SK-N-SH (cell line): ENCODE measurements at regions not wholly inside any gene's neighbourhood (a gene's known extent, or its start where the extent isn't known, plus 50 kb on each side); places are given as distances from the start of the nearest gene placed in this dataset.

ENCODE experiments used
- CTCF ChIA-PET: fragments of 300-600, 350-600 bp; formaldehyde crosslinking; extraction: SDS; loops from one replicate; lab custom pipeline; 2021; lab: Yijun Ruan, JAX
- POLR2A ChIA-PET: fragments of 350-600 bp; sonication (Branson Sonifier 250); formaldehyde crosslinking; extraction: SDS; loops from one replicate; lab custom pipeline; 2020; ENCODE audit warnings: antibody characterized with exemption, inconsistent platforms; lab: Yijun Ruan, JAX
- DNase-seq: peaks from one replicate; pipeline ENCODE4 v3.0.0; 2012
- H2AFZ ChIP-seq: fragments of 200-600 bp; sonication (generic); 2 replicates; pipeline ENCODE4 v1.8.1; 2016; ENCODE audit warnings: antibody characterized with exemption, mild to moderate bottlenecking, low read depth
- H3F3A ChIP-seq: fragments of 200-600 bp; sonication (generic); replicated peaks from 2 replicates; pipeline ENCODE3; 2016; ENCODE audit warnings: antibody characterized with exemption, mild to moderate bottlenecking; ENCODE audit not compliant: insufficient read depth
- H3K27ac ChIP-seq, 2 experiments: fragments of 200-500 bp in 1 of 2; fragments of 200-600 bp in 1 of 2; sonication (Bioruptor generic) in 1 of 2; sonication (generic), shearing (Covaris generic) in 1 of 2; 2 replicates each; pipeline versions ENCODE4 v1.5.1 to v1.6.1; 2014 to 2016; ENCODE audit warnings: low read depth in 2 of 2, inconsistent platforms in 1 of 2, low read length in 1 of 2, mild to moderate bottlenecking in 1 of 2, mixed read lengths in 1 of 2
- H3K27me3 ChIP-seq: fragments of 200-600 bp; sonication (generic), shearing (Covaris generic); 2 replicates; pipeline ENCODE4 v1.6.1; 2016; ENCODE audit warnings: mixed run types; ENCODE audit not compliant: insufficient read depth
- H3K36me3 ChIP-seq, 2 experiments: fragments of 200-500 bp in 1 of 2; fragments of 200-600 bp in 1 of 2; sonication (Bioruptor generic) in 1 of 2; sonication (generic) in 1 of 2; replicated peaks in 1 of 2; 2 replicates each; pipeline versions ENCODE3 to v1.5.1; 2014 to 2016; ENCODE audit warnings: low read length in 1 of 2, mild to moderate bottlenecking in 1 of 2; ENCODE audit not compliant: insufficient read depth in 2 of 2, control insufficient read depth in 1 of 2
- H3K4me1 ChIP-seq, 2 experiments: fragments of 200-500 bp in 1 of 2; fragments of 200-600 bp in 1 of 2; sonication (Bioruptor generic) in 1 of 2; sonication (generic), shearing (Covaris generic) in 1 of 2; 2 replicates each; pipeline versions ENCODE4 v1.5.1 to v1.6.1; 2014 to 2016; ENCODE audit warnings: low read depth in 1 of 2, low read length in 1 of 2, mixed run types in 1 of 2; ENCODE audit not compliant: insufficient read depth in 2 of 2, control insufficient read depth in 1 of 2
- H3K4me2 ChIP-seq: fragments of 200-600 bp; sonication (generic), shearing (Covaris generic); 2 replicates; pipeline ENCODE4 v1.6.1; 2017; ENCODE audit warnings: mixed run types
- H3K4me3 ChIP-seq, 2 experiments: fragments of 200-500 bp in 1 of 2; fragments of 200-600 bp in 1 of 2; sonication (Bioruptor generic) in 1 of 2; sonication (generic), shearing (Covaris generic) in 1 of 2; 2 replicates each; pipeline versions ENCODE4 v1.5.1 to v1.8.1; 2014 to 2016; ENCODE audit warnings: low read depth in 2 of 2, inconsistent platforms in 1 of 2, low read length in 1 of 2, mild to moderate bottlenecking in 1 of 2, mixed read lengths in 1 of 2, moderate library complexity in 1 of 2
- H3K79me2 ChIP-seq: fragments of 200-600 bp; sonication (generic); 2 replicates; pipeline ENCODE4 v1.8.1; 2017; ENCODE audit warnings: mild to moderate bottlenecking; ENCODE audit not compliant: insufficient read depth
- H3K9ac ChIP-seq: fragments of 200-600 bp; sonication (generic); 2 replicates; pipeline ENCODE4 v1.6.1; 2017; ENCODE audit warnings: mixed run types
- H3K9me2 ChIP-seq: fragments of 200-600 bp; sonication (generic); 2 replicates; pipeline ENCODE4 v1.6.1; 2017; ENCODE audit warnings: mixed run types
- H3K9me3 ChIP-seq: fragments of 200-600 bp; sonication (generic); 2 replicates; pipeline ENCODE4 v1.6.1; 2017; ENCODE audit warnings: mixed run types, mild to moderate bottlenecking, moderate library complexity
- H4K20me1 ChIP-seq: fragments of 200-600 bp; sonication (generic); 2 replicates; pipeline ENCODE4 v1.6.1; 2017; ENCODE audit warnings: mild to moderate bottlenecking, mixed run types; ENCODE audit not compliant: insufficient read depth
- CHD2 ChIP-seq: fragments of 150-350 bp; IDR thresholded peaks from 2 replicates; pipeline ENCODE4 v1.6.1; 2018; ENCODE audit warnings: low read length; ENCODE audit not compliant: partially characterized antibody
- ELF1 ChIP-seq: IDR thresholded peaks from 2 replicates; pipeline ENCODE4 v1.4.0; 2012
- FOXM1 ChIP-seq: IDR thresholded peaks from 2 replicates; pipeline ENCODE4 v1.4.0; 2012; ENCODE audit warnings: low read depth, mild to moderate bottlenecking
- NRF1 ChIP-seq: IDR thresholded peaks from 2 replicates; pipeline ENCODE4 v1.6.1; 2012; ENCODE audit warnings: low read depth, mild to moderate bottlenecking, low read length
- POLR2AphosphoS5 ChIP-seq: IDR thresholded peaks from 2 replicates; pipeline ENCODE4 v1.6.1; 2012; ENCODE audit warnings: low read depth, low read length
- RFX5 ChIP-seq: IDR thresholded peaks from 2 replicates; pipeline ENCODE4 v1.6.1; 2012; ENCODE audit warnings: mild to moderate bottlenecking, improper control_type of control experiment, low read length
- USF1 ChIP-seq: IDR thresholded peaks from 2 replicates; pipeline ENCODE4 v1.4.0; 2012; ENCODE audit warnings: low read depth, borderline replicate concordance
- USF2 ChIP-seq: fragments of 150-350 bp; IDR thresholded peaks from 2 replicates; pipeline ENCODE4 v1.6.1; 2017; ENCODE audit warnings: antibody characterized with exemption, low read length, low read depth, borderline replicate concordance
- WGBS: methylation state at CpG from one replicate; pipeline ENCODE4 v1.1.6; 2017; ENCODE audit warnings: low lambda C conversion rate; 5-methylcytosine and 5-hydroxymethylcytosine counted together
- TF ChIP-seq, protein P1 (sequence below): IDR thresholded peaks from 2 replicates; pipeline ENCODE4; 2012
- TF ChIP-seq, protein P2 (sequence below): IDR thresholded peaks from 2 replicates; pipeline ENCODE4 v1.4.0; 2012; ENCODE audit warnings: low read depth
- TF ChIP-seq, protein P3 (sequence below): IDR thresholded peaks from 2 replicates; pipeline ENCODE4 v1.4.0; 2012; ENCODE audit warnings: low read depth, borderline replicate concordance

- TF ChIP-seq CHD2 (no peak), NRF1 (no peak), USF2 (no peak), USF1 (no peak), POLR2AphosphoS5 (no peak), FOXM1 (no peak)
- TF ChIP-seq, protein P1, sequence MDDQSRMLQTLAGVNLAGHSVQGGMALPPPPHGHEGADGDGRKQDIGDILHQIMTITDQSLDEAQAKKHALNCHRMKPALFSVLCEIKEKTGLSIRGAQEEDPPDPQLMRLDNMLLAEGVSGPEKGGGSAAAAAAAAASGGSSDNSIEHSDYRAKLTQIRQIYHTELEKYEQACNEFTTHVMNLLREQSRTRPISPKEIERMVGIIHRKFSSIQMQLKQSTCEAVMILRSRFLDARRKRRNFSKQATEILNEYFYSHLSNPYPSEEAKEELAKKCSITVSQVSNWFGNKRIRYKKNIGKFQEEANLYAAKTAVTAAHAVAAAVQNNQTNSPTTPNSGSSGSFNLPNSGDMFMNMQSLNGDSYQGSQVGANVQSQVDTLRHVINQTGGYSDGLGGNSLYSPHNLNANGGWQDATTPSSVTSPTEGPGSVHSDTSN = no peak
Measured at GRCh38 chr5:59976342-59976741, 82.8 kb upstream of the PDE4D start (continued).

- no peaks in the 10 kb centered on the region for H3K27me3 ChIP-seq
- H3K27ac ChIP-seq = no peak overlapping the region
- H3K9ac ChIP-seq = no peak overlapping the region
- H3K4me2 ChIP-seq = no peak overlapping the region
- TF ChIP-seq USF2 = no peak
- no peak for TF ChIP-seq NRF1
- TF ChIP-seq, protein P1 = no peak
- TF ChIP-seq RFX5 = no peak
- TF ChIP-seq, protein P2, sequence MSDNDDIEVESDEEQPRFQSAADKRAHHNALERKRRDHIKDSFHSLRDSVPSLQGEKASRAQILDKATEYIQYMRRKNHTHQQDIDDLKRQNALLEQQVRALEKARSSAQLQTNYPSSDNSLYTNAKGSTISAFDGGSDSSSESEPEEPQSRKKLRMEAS = no peak
- TF ChIP-seq, protein P3, sequence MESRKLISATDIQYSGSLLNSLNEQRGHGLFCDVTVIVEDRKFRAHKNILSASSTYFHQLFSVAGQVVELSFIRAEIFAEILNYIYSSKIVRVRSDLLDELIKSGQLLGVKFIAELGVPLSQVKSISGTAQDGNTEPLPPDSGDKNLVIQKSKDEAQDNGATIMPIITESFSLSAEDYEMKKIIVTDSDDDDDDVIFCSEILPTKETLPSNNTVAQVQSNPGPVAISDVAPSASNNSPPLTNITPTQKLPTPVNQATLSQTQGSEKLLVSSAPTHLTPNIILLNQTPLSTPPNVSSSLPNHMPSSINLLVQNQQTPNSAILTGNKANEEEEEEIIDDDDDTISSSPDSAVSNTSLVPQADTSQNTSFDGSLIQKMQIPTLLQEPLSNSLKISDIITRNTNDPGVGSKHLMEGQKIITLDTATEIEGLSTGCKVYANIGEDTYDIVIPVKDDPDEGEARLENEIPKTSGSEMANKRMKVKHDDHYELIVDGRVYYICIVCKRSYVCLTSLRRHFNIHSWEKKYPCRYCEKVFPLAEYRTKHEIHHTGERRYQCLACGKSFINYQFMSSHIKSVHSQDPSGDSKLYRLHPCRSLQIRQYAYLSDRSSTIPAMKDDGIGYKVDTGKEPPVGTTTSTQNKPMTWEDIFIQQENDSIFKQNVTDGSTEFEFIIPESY = no peak
- no peak for TF ChIP-seq ELF1
- no peak for DNase-seq
- WGBS = 80% methylated on average over 1 of the region's 1 CpG
- no peaks in the 10 kb centered on the region for H3K9me3 ChIP-seq
- H2AFZ ChIP-seq = no peak overlapping the region
- no peaks in the 10 kb centered on the region for H3F3A ChIP-seq
- H3K4me1 ChIP-seq = no peaks in the 10 kb centered on the region
- no peaks in the 10 kb centered on the region for H3K36me3 ChIP-seq
- H3K4me3 ChIP-seq = no peak overlapping the region
- H3K9me2 ChIP-seq = no peaks in the 10 kb centered on the region
- H3K79me2 ChIP-seq = no peaks in the 10 kb centered on the region
- no peaks in the 10 kb centered on the region for H4K20me1 ChIP-seq
- ChIA-PET CTCF (no interaction called here), POLR2A (no interaction called here)
Measured at GRCh38 chr5:59972043-59972442, 78.5 kb upstream of the PDE4D start.
